ENCODE measurements at regions not wholly inside any gene's neighbourhood (a gene's known extent, or its start where the extent isn't known, plus 50 kb on each side); places are given as distances from the start of the nearest gene placed in this dataset.

GRCh38 chr6:112434896-112435435 lies 87.8 kb downstream of the RFPL4B start:
- no peak overlapping the region for H3K4me3 ChIP-seq (ENCODE audit: low read length)
- no peaks in the 10 kb centered on the region for H3F3A ChIP-seq (ENCODE audit: insufficient read depth, low read length)
- no peaks in the 10 kb centered on the region for H3K9me2 ChIP-seq (replicated peaks; ENCODE audit: insufficient read depth, low read length)
- TF ChIP-seq CTCF (IDR thresholded peaks at IDR 0.05; ENCODE audit: low read length) (no peak), EZH2phosphoT487 (IDR thresholded peaks at IDR 0.05; ENCODE audit: low read length) (no peak)
- DNase-seq: no peak
- H3K9me3 ChIP-seq (replicated peaks; ENCODE audit: insufficient read depth, low read length): no peaks in the 10 kb centered on the region
- H3K27ac ChIP-seq (ENCODE audit: low read length): no peak overlapping the region
- no peaks in the 10 kb centered on the region for H3K27me3 ChIP-seq (replicated peaks; ENCODE audit: insufficient read depth, low read length)
- no peak overlapping the region for H2AFZ ChIP-seq (ENCODE audit: low read length)
- no peaks in the 10 kb centered on the region for H3K4me1 ChIP-seq (ENCODE audit: low read length)
- H3K9ac ChIP-seq (ENCODE audit: low read length): no peak overlapping the region
- no peaks in the 10 kb centered on the region for H3K36me3 ChIP-seq (replicated peaks; ENCODE audit: insufficient read depth, low read length)
- H4K20me1 ChIP-seq (ENCODE audit: insufficient read depth, low read length): no peaks in the 10 kb centered on the region
- no peak overlapping the region for H3K4me2 ChIP-seq (ENCODE audit: low read depth, low read length)
- no peaks in the 10 kb centered on the region for H3K79me2 ChIP-seq (ENCODE audit: low read length)

- H2AFZ ChIP-seq (ENCODE audit: low read length): no peak overlapping the region
- TF ChIP-seq EZH2phosphoT487 (IDR thresholded peaks at IDR 0.05; ENCODE audit: low read length) (no peak), CTCF (IDR thresholded peaks at IDR 0.05; ENCODE audit: low read length) (no peak), EZH2 (optimal IDR thresholded peaks at IDR 0.05; ENCODE audit: low read depth, low read length) (no peak)
- no peaks in the 10 kb centered on the region for H3K36me3 ChIP-seq (replicated peaks; ENCODE audit: insufficient read depth, low read length)
- H3K4me2 ChIP-seq (ENCODE audit: low read depth, low read length): no peak overlapping the region
- no peak overlapping the region for H3K9ac ChIP-seq (ENCODE audit: low read length)
- no peak overlapping the region for H3K4me3 ChIP-seq (ENCODE audit: low read length)
- H3K79me2 ChIP-seq (ENCODE audit: low read length): no peaks in the 10 kb centered on the region
- H3K9me3 ChIP-seq (replicated peaks; ENCODE audit: insufficient read depth, low read length): no peaks in the 10 kb centered on the region
- no peaks in the 10 kb centered on the region for H3K9me2 ChIP-seq (replicated peaks; ENCODE audit: insufficient read depth, low read length)
- no peaks in the 10 kb centered on the region for H4K20me1 ChIP-seq (ENCODE audit: insufficient read depth, low read length)
- no peaks in the 10 kb centered on the region for H3K4me1 ChIP-seq (ENCODE audit: low read length)
- H3K27ac ChIP-seq (ENCODE audit: low read length): no peak overlapping the region
- H3K27me3 ChIP-seq (replicated peaks; ENCODE audit: insufficient read depth, low read length): no peaks in the 10 kb centered on the region
- no peak for DNase-seq
- no peaks in the 10 kb centered on the region for H3F3A ChIP-seq (ENCODE audit: insufficient read depth, low read length)
Measured at GRCh38 chr6:112437058-112437457, 89.9 kb downstream of the RFPL4B start.

GRCh38 chr6:112439010-112439409 lies 91.9 kb downstream of the RFPL4B start:
- Histone ChIP-seq H3K79me2 (ENCODE audit: low read length) (no peaks in the 10 kb centered on the region), H2AFZ (ENCODE audit: low read length) (no peak overlapping the region), H3K9me2 (replicated peaks; ENCODE audit: insufficient read depth, low read length) (no peaks in the 10 kb centered on the region), H3K4me3 (ENCODE audit: low read length) (no peak overlapping the region), H3K27ac (ENCODE audit: low read length) (no peak overlapping the region), H3K4me2 (ENCODE audit: low read depth, low read length) (no peak overlapping the region), H3K4me1 (ENCODE audit: low read length) (no peaks in the 10 kb centered on the region), H3K27me3 (replicated peaks; ENCODE audit: insufficient read depth, low read length) (no peaks in the 10 kb centered on the region), H4K20me1 (ENCODE audit: insufficient read depth, low read length) (no peaks in the 10 kb centered on the region), H3K9ac (ENCODE audit: low read length) (no peak overlapping the region), H3F3A (ENCODE audit: insufficient read depth, low read length) (no peaks in the 10 kb centered on the region), H3K9me3 (replicated peaks; ENCODE audit: insufficient read depth, low read length) (no peaks in the 10 kb centered on the region), H3K36me3 (replicated peaks; ENCODE audit: insufficient read depth, low read length) (no peaks in the 10 kb centered on the region)
- TF ChIP-seq CTCF (IDR thresholded peaks at IDR 0.05; ENCODE audit: low read length): no peak
- no peak for TF ChIP-seq EZH2 (optimal IDR thresholded peaks at IDR 0.05; ENCODE audit: low read depth, low read length)
- no peak for TF ChIP-seq EZH2phosphoT487 (IDR thresholded peaks at IDR 0.05; ENCODE audit: low read length)
- no peak for DNase-seq

Measured in MM.1S (cell line).